Dedifferentiated amniotic fluid mesenchymal stem cell (primary cell): ENCODE measurements at regions not wholly inside any gene's neighbourhood (a gene's known extent, or its start where the extent isn't known, plus 50 kb on each side); places are given as distances from the start of the nearest gene placed in this dataset.
"Not testable (repeated sequence)": the region's sequence is repeated elsewhere in the genome, so short reads cannot be mapped to it uniquely, and the experiment has no call there.

Experiments
- DNase-seq: peaks from one replicate; pipeline ENCODE4 v3.0.0-alpha.2; 2016; ENCODE audit errors: extremely low spot score

GRCh38 chr12:84272324-84272723 lies 640.3 kb downstream of the SLC6A15 start:
- DNase-seq, result no peak

- DNase-seq, result no peak
These were observed 642.0 kb downstream of the SLC6A15 start for GRCh38 chr12:84270470-84271140.

GRCh38 chr12:84247931-84248330 lies 664.7 kb downstream of the SLC6A15 start:
- no peak for DNase-seq

- no peak for DNase-seq
These were observed 668.9 kb downstream of the SLC6A15 start for GRCh38 chr12:84243686-84244085.

- DNase-seq, result no peak
These were observed 689.8 kb downstream of the SLC6A15 start for GRCh38 chr12:84222841-84223240.

GRCh38 chr12:84218406-84218805 lies 694.2 kb downstream of the SLC6A15 start:
- DNase-seq, result no peak

GRCh38 chr12:84201976-84202375 lies 710.6 kb downstream of the SLC6A15 start:
- DNase-seq, result peak; percentile 9

GRCh38 chr12:84198294-84198946 lies 714.2 kb downstream of the SLC6A15 start:
- peak; percentile 5 for DNase-seq

GRCh38 chr12:84191779-84192178 lies 720.8 kb downstream of the SLC6A15 start:
- DNase-seq, result no peak

GRCh38 chr12:84186433-84186832 lies 726.2 kb downstream of the SLC6A15 start:
- DNase-seq, result no peak

GRCh38 chr12:84183576-84183975 lies 729.0 kb downstream of the SLC6A15 start:
- DNase-seq, result no peak

- no peak for DNase-seq
These were observed 738.5 kb downstream of the SLC6A15 start for GRCh38 chr12:84174115-84174514.

GRCh38 chr12:84172823-84173424 lies 739.7 kb downstream of the SLC6A15 start:
- no peak for DNase-seq

- no peak for DNase-seq
These were observed 745.8 kb downstream of the SLC6A15 start for GRCh38 chr12:84166812-84167211.

GRCh38 chr12:84165998-84166571 lies 746.5 kb downstream of the SLC6A15 start:
- DNase-seq, result no peak

GRCh38 chr12:84161296-84161695 lies 751.3 kb downstream of the SLC6A15 start:
- peak; percentile 21 for DNase-seq

GRCh38 chr12:84159260-84159659 lies 753.3 kb downstream of the SLC6A15 start:
- no peak for DNase-seq

GRCh38 chr12:84157170-84157569 lies 755.4 kb downstream of the SLC6A15 start:
- no peak for DNase-seq

GRCh38 chr12:84154991-84155930 lies 757.3 kb downstream of the SLC6A15 start:
- not testable (repeated sequence) for DNase-seq

- not testable (repeated sequence) for DNase-seq
These were observed 758.1 kb downstream of the SLC6A15 start for GRCh38 chr12:84154439-84154990.

- no peak for DNase-seq
These were observed 762.4 kb downstream of the SLC6A15 start for GRCh38 chr12:84150201-84150600.
